Epithelial cell of esophagus (primary cell): ENCODE measurements at regions not wholly inside any gene's neighbourhood (a gene's known extent, or its start where the extent isn't known, plus 50 kb on each side); places are given as distances from the start of the nearest gene placed in this dataset.

ENCODE experiments used
- DNase-seq: peaks from one replicate; pipeline ENCODE4 v3.0.0; 2010; ENCODE audit warnings: low read depth
- H3K4me3 ChIP-seq: 2 replicates; pipeline ENCODE4 v1.5.1; 2011; ENCODE audit warnings: mild to moderate bottlenecking, low read length, control low read depth
- CTCF ChIP-seq: IDR thresholded peaks from 2 replicates; pipeline ENCODE4 v1.5.1; 2011; ENCODE audit warnings: low read depth, mild to moderate bottlenecking, low read length, control low read depth, inconsistent platforms; ENCODE audit not compliant: insufficient read depth; ENCODE audit errors: missing control alignments

- no peak overlapping the region for H3K4me3 ChIP-seq
- TF ChIP-seq CTCF: no peak
- DNase-seq: peak; percentile 50
These were observed 140.7 kb upstream of the SPRY2 start for GRCh38 chr13:80481588-80481987.

- no peak overlapping the region for H3K4me3 ChIP-seq
- no peak for TF ChIP-seq CTCF
- DNase-seq: peak; percentile 87
These were observed 136.9 kb upstream of the SPRY2 start for GRCh38 chr13:80477661-80478443.

GRCh38 chr13:80476953-80477352 lies 136.0 kb upstream of the SPRY2 start:
- DNase-seq: no peak
- no peak for TF ChIP-seq CTCF
- H3K4me3 ChIP-seq: no peak overlapping the region

GRCh38 chr13:80475718-80476117 lies 134.8 kb upstream of the SPRY2 start:
- no peak overlapping the region for H3K4me3 ChIP-seq
- no peak for DNase-seq
- no peak for TF ChIP-seq CTCF

GRCh38 chr13:80473695-80474094 lies 132.8 kb upstream of the SPRY2 start:
- H3K4me3 ChIP-seq: no peak overlapping the region
- peak; percentile 91 for DNase-seq

GRCh38 chr13:80469853-80470381 lies 129.0 kb upstream of the SPRY2 start:
- TF ChIP-seq CTCF: no peak
- H3K4me3 ChIP-seq: no peak overlapping the region
- DNase-seq: peak; percentile 83

More at GRCh38 chr13:80473695-80474094, 132.8 kb upstream of the SPRY2 start:
- no peak for TF ChIP-seq CTCF
